Lower leg skin (tissue), 3 donors: ENCODE measurements at regions not wholly inside any gene's neighbourhood (a gene's known extent, or its start where the extent isn't known, plus 50 kb on each side); places are given as distances from the start of the nearest gene placed in this dataset.

Source experiments
- CTCF ChIP-seq, 3 donors: fragments of 450-650 bp; IDR thresholded peaks; one replicate each; pipeline ENCODE4 v1.5.1; 2016; ENCODE audit warnings: antibody characterized with exemption in 3 of 3, mild to moderate bottlenecking in 3 of 3, moderate library complexity in 2 of 3
- POLR2A ChIP-seq, 2 donors: fragments of 450-650 bp; IDR thresholded peaks; one replicate each; pipeline ENCODE4 v1.6.1; 2016 to 2017; ENCODE audit warnings: antibody characterized with exemption in 2 of 2, mild to moderate bottlenecking in 1 of 2, moderate library complexity in 1 of 2

GRCh38 chr2:188217264-188217663 is 74.4 kb upstream of the GULP1 start:
- TF ChIP-seq CTCF (IDR thresholded peaks at IDR 0.05) = no peak
- TF ChIP-seq POLR2A (IDR thresholded peaks at IDR 0.05) = no peak
